C4-2B (cell line): ENCODE measurements at regions not wholly inside any gene's neighbourhood (a gene's known extent, or its start where the extent isn't known, plus 50 kb on each side); places are given as distances from the start of the nearest gene placed in this dataset.

Source experiments
- CTCF ChIP-seq: fragments of 450-650 bp; conservative IDR thresholded peaks from 2 replicates; pipeline ENCODE4 v1.5.1; 2017; ENCODE audit warnings: mild to moderate bottlenecking
- ZFX ChIP-seq: fragments of 450-650 bp; IDR thresholded peaks from 2 replicates; pipeline ENCODE4 v1.6.1; 2017

GRCh38 chr7:387132-388022 is 97.4 kb downstream of the FOXL3 start:
- no peak for TF ChIP-seq CTCF
- no peak for TF ChIP-seq ZFX
